GM19438 (cell line): ENCODE measurements at regions not wholly inside any gene's neighbourhood (a gene's known extent, or its start where the extent isn't known, plus 50 kb on each side); places are given as distances from the start of the nearest gene placed in this dataset.
"Not testable (repeated sequence)": the region's sequence is repeated elsewhere in the genome, so short reads cannot be mapped to it uniquely, and the experiment has no call there.

Experiments
- ATAC-seq: cut with Tn5 transposase; IDR thresholded peaks from one replicate; pipeline ENCODE4 v1.9.1; 2021; ENCODE audit warnings: low read depth; ENCODE audit not compliant: unreplicated experiment

DNA sequence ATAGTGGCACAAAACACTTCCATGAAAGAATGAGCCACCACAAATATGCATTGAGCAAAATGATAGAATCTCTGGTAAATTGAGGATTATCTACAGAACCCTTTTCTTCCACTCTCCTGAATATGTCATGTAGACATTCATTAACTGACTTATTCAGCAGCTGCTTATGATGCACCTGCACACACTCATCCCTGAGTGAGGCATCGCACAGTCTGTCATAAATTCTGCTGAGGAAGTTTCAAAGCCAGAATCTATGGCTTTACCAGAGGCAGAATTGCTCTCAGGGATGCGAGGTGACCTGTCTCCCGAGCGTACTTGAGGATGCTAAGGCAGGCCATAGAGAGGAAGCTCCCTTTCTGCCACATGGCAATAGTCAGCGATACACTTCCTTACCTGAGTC lies 1090.2 kb downstream of the UQCRFS1 start:
- ATAC-seq, result no peak

- no peak for ATAC-seq
These were observed 1094.7 kb downstream of the UQCRFS1 start for GRCh38 chr19:28118235-28118634.

GRCh38 chr19:28117143-28117542 lies 1095.8 kb downstream of the UQCRFS1 start:
- ATAC-seq, result no peak

DNA sequence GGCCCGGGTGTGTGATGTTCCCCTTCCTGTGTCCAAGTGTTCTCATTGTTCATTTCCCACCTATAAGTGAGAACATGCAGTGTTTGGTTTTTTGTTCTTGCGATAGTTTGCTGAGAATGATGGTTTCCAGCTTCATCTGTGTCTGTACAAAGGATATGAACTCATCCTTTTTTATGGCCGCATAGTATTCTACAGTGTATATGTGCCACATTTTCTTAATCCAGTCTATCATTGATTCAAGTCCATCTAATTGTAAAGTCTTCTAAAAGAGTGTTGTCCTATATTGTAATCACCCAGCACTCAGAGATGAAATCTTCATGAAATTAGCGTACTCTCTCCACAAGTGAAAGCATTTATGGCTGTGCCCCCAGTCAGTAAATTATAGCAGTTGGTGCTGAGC lies 1096.6 kb downstream of the UQCRFS1 start:
- ATAC-seq, result not testable (repeated sequence)

- no peak for ATAC-seq
These were observed 1109.0 kb downstream of the UQCRFS1 start for GRCh38 chr19:28103921-28104320.

GRCh38 chr19:28084659-28085157 lies 1128.2 kb downstream of the UQCRFS1 start:
- ATAC-seq, result not testable (repeated sequence)

- no peak for ATAC-seq
These were observed 1136.3 kb downstream of the UQCRFS1 start for GRCh38 chr19:28076628-28077027.

GRCh38 chr19:28075229-28075628 lies 1137.7 kb downstream of the UQCRFS1 start:
- ATAC-seq, result no peak

- no peak for ATAC-seq
These were observed 1138.2 kb downstream of the UQCRFS1 start for GRCh38 chr19:28074773-28075172.

DNA sequence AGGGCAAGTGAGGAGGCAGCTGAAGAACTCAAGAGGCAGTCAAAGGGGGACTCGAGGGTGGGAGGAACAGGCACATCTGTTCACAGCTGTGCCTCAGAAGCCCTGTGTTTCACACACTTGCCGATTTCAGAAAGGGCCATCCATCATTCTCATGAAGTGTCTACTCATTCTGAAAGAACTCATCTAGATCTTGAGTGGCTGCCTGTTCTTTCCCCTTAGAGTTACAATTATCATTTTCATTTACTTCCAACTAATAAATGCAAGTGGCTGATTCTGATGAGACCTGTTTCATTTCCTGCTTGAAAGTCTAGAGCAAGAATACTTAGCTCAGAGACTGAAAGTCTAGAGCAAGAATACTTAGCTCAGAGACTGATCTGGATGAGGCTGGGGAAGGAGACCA lies 1145.1 kb downstream of the UQCRFS1 start:
- no peak for ATAC-seq

DNA sequence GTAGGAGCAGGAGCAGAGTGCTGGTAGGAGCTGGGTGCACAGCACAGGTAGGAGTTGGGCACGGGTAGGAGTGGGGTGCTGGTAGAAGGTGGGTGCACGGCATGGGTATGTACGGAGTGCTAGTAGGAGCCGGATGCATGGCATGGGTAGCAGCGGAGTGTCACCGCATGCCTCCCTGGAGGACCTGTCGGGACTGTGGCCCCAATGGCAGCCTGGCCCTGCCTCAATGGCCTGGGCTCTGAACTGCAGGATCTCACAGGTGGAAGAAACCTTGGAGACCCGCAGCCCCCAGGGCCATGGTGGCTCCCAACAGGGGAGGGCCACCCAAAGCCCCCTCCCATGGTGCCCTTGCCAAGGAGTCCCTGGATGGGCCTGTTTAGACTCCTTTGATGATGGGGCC lies 1146.0 kb downstream of the UQCRFS1 start:
- ATAC-seq, result no peak

- ATAC-seq, result no peak
These were observed 1146.8 kb downstream of the UQCRFS1 start for GRCh38 chr19:28066161-28066560.

GRCh38 chr19:28065026-28065425 lies 1147.9 kb downstream of the UQCRFS1 start:
- no peak for ATAC-seq

- no peak for ATAC-seq
These were observed 1149.2 kb downstream of the UQCRFS1 start for GRCh38 chr19:28063702-28064101.

DNA sequence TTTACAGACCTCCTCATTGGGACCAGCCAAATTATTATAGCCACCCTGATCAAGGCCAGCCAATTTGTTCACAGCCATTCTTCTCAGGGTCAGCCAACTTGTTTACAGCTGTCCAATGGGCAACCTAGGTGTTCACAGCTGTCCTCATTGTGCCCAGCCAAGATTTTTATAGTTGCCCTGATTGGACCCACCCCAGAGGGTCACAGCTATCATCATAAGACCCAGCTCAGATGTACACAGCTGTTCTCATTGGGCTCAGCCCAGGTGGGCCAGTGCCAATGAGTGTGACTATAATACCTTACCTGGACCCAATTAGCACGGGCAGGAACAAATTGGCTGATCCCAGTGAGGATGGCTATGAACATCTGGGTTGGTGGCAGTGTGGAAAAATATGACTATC lies 1151.8 kb downstream of the UQCRFS1 start:
- no peak for ATAC-seq

DNA sequence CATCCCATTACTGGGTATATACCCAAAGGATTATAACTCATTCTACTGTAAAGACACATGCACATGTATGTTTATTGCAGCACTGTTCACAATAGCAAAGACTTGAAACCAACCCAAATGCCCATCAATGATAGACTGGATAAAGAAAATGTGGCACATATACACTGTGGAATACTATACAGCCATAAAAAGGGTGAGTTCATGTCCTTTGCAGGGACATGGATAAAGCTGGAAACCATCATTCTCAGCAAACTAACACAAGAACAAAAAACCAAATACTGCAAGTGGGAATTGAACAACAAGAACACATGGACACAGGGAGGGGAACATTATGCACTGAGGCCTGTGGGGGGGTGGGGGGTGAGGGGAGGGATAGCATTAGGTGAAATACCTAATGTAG lies 1155.9 kb downstream of the UQCRFS1 start:
- not testable (repeated sequence) for ATAC-seq

GRCh38 chr19:28051047-28051446 lies 1161.9 kb downstream of the UQCRFS1 start:
- no peak for ATAC-seq

DNA sequence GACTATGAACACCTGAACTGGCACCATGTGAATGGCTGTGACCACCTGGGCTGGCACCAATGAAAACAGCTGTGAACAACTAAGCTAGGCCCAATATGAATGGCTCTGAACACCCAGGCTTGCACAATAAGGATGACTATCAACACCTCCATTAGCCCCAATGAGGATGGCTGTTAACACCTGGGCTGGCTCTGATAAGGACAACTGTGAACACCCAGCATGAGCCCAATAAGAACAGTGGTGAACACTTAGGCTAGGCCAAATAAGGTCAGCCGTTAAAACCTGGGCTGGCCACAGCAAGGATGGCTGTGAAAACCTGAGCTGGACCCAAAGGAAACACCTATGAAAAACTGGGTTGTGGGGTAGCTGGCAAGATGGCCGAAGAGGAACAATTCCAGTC lies 1163.1 kb downstream of the UQCRFS1 start:
- ATAC-seq, result no peak

- ATAC-seq, result no peak
These were observed 1166.0 kb downstream of the UQCRFS1 start for GRCh38 chr19:28046932-28047331.

DNA sequence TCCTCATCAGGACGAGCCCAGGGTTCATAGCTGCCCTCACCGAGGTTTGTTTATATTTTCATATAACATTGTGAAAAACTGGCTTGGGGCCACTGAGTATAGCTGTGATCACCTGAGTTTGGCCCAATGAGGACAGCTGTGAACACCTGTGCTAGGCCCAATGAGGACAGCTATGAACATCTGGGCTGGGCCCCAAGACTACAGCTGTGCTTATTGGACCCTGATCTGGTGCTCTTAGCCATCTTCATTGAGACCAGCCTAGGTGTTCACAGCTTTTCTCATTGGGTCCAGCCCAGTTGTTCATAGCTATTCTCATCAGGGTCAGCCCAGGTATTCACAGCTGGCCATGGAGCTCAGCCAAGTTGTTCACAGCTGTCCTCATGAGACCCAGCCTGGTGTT lies 1167.3 kb downstream of the UQCRFS1 start:
- no peak for ATAC-seq

GRCh38 chr19:28044477-28044876 lies 1168.5 kb downstream of the UQCRFS1 start:
- no peak for ATAC-seq

DNA sequence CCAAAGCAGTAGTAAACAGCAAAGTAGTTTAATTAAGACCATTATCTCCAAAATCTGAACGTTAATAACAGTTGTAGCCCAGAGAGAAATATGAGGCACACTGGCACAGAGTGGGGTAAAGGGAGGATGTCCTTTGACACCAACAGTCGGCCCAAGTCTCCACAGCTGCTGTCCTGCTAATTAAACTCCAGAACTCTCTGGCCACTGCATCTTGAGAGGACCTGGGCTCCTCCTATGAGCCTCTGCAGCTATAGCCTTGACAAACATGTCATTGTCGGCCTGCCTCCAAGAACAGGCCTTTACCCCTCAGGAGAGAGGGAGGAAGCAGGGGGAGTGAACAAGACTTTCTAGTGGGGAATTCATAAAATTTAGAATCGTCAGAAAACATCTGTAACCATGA lies 1170.4 kb downstream of the UQCRFS1 start:
- no peak for ATAC-seq

GRCh38 chr19:28039677-28040381 lies 1173.1 kb downstream of the UQCRFS1 start:
- ATAC-seq, result no peak
